OCI-LY1 (cell line): ENCODE measurements at regions not wholly inside any gene's neighbourhood (a gene's known extent, or its start where the extent isn't known, plus 50 kb on each side); places are given as distances from the start of the nearest gene placed in this dataset.

Source experiments
- CTCF ChIP-seq: fragments of 200-600 bp; sonication (generic), shearing (Covaris generic); IDR thresholded peaks from 2 replicates; pipeline ENCODE4 v1.5.1; 2017; ENCODE audit warnings: mild to moderate bottlenecking, antibody characterized with exemption, low read length, moderate library complexity, mixed read lengths
- EZH2 ChIP-seq: fragments of 200-600 bp; sonication (generic), shearing (Covaris generic); IDR thresholded peaks from 2 replicates; pipeline ENCODE4 v1.8.0; 2017; ENCODE audit warnings: borderline replicate concordance, mixed run types, mild to moderate bottlenecking, antibody characterized with exemption, low read length, moderate library complexity, mixed read lengths

GRCh38 chr10:21280037-21280436, 245.4 kb downstream of the SKIDA1 start:
- TF ChIP-seq CTCF = no peak
- no peak for TF ChIP-seq EZH2
